HCT116 (cell line): ENCODE measurements at regions not wholly inside any gene's neighbourhood (a gene's known extent, or its start where the extent isn't known, plus 50 kb on each side); places are given as distances from the start of the nearest gene placed in this dataset.

Experiments used
- ATAC-seq: fragments of 200-7000 bp; cut with Tn5 transposase; 2 replicates; pipeline ENCODE4 v1.9.1; 2020; ENCODE audit warnings: mild to moderate bottlenecking, moderate library complexity
- BruUV-seq: library from RNA; stranded (reverse); fragments of 400-500 nt; replicated peaks from 2 replicates; lab custom pipeline; 2021; lab: Mats Ljungman, UMichigan
- CTCF ChIA-PET: fragments of 300-600 bp; sonication (Branson Sonifier 250); formaldehyde crosslinking; loops from one replicate; lab custom pipeline; 2021; ENCODE audit warnings: antibody characterized with exemption; lab: Charles Lee
- POLR2A ChIA-PET: fragments of 300-600, 350-600 bp; sonication (Branson Sonifier 250); formaldehyde crosslinking; loops from one replicate; lab custom pipeline; 2021; ENCODE audit warnings: antibody characterized with exemption; lab: Charles Lee
- RAD21 ChIA-PET, 2 experiments: fragments of 300-600 bp; sonication (Branson Sonifier 250); formaldehyde crosslinking; loops; one replicate each; lab custom pipeline; 2023; ENCODE audit warnings: low total read pairs in 2 of 2; ENCODE audit not compliant: uncharacterized antibody in 2 of 2, unreplicated experiment in 2 of 2, low non-redundant PET in 1 of 2; lab: Charles Lee
- DNase-seq: peaks from one replicate; pipeline ENCODE4 v3.0.0-alpha.2; 2010; ENCODE audit warnings: low read depth, low spot score
- H2AFZ ChIP-seq: fragments of 200-600 bp; shearing (Covaris generic), sonication (generic); 2 replicates; pipeline ENCODE4 v1.6.1; 2017; ENCODE audit warnings: low read depth, mixed run types, mixed read lengths, antibody characterized with exemption, low read length; ENCODE audit not compliant: poor library complexity, severe bottlenecking
- H3K27ac ChIP-seq: 2 replicates; pipeline ENCODE4 v1.5.1; 2012; ENCODE audit warnings: low read depth, low read length
- H3K27me3 ChIP-seq: fragments of 200-600 bp; sonication (generic); 2 replicates; pipeline ENCODE4 v1.6.1; 2016; ENCODE audit warnings: mixed run types, low read length, mixed read lengths; ENCODE audit not compliant: insufficient read depth
- H3K36me3 ChIP-seq, 2 experiments: fragments of 200-500 bp in 1 of 2; fragments of 200-600 bp in 1 of 2; sonication (Bioruptor generic) in 1 of 2; sonication (generic) in 1 of 2; 2 replicates each; pipeline versions ENCODE4 v1.5.1 to v1.6.1; 2014 to 2016; ENCODE audit warnings: low read length in 2 of 2, inconsistent platforms in 1 of 2, mixed read lengths in 1 of 2, mixed run types in 1 of 2; ENCODE audit not compliant: insufficient read depth in 2 of 2, control insufficient read depth in 1 of 2
- H3K4me1 ChIP-seq, 2 experiments: fragments of 200-600 bp in 1 of 2; sonication (generic) in 1 of 2; 2 replicates each; pipeline versions ENCODE4 v1.5.1 to v1.6.1; 2012 to 2017; ENCODE audit warnings: low read length in 2 of 2, inconsistent platforms in 1 of 2, mild to moderate bottlenecking in 1 of 2, mixed read lengths in 1 of 2, mixed run types in 1 of 2, moderate library complexity in 1 of 2; ENCODE audit not compliant: insufficient read depth in 2 of 2, control insufficient read depth in 1 of 2
- H3K4me2 ChIP-seq: fragments of 200-600 bp; sonication (generic); 2 replicates; pipeline ENCODE4 v1.6.1; 2017; ENCODE audit warnings: mixed run types, low read length, mixed read lengths
- H3K4me3 ChIP-seq, 2 experiments: fragments of 200-600 bp in 1 of 2; sonication (generic) in 1 of 2; replicated peaks in 1 of 2; 2 replicates each; pipeline ENCODE4 v1.5.1; 2011 to 2016; ENCODE audit warnings: low read length in 2 of 2, control low read depth in 1 of 2, low read depth in 1 of 2, mild to moderate bottlenecking in 1 of 2, mixed read lengths in 1 of 2, mixed run types in 1 of 2
- H3K79me2 ChIP-seq: fragments of 200-600 bp; sonication (generic); 2 replicates; pipeline ENCODE4 v1.6.1; 2017; ENCODE audit warnings: mild to moderate bottlenecking, mixed run types, low read length, moderate library complexity, mixed read lengths; ENCODE audit not compliant: insufficient read depth
- H3K9ac ChIP-seq: fragments of 200-600 bp; sonication (generic); 2 replicates; pipeline ENCODE4 v1.6.1; 2016; ENCODE audit warnings: low read length, mixed read lengths
- H3K9me2 ChIP-seq: fragments of 200-600 bp; sonication (generic), shearing (Covaris generic); 2 replicates; pipeline ENCODE4 v1.6.1; 2017; ENCODE audit warnings: mixed run types, mild to moderate bottlenecking, moderate library complexity; ENCODE audit not compliant: insufficient read depth
- H3K9me3 ChIP-seq, 2 experiments: fragments of 200-500 bp in 1 of 2; fragments of 200-600 bp in 1 of 2; sonication (Bioruptor generic) in 1 of 2; sonication (generic) in 1 of 2; 2 replicates each; pipeline ENCODE4 v1.6.1; 2014 to 2017; ENCODE audit warnings: low read length in 2 of 2, mixed read lengths in 2 of 2, inconsistent platforms in 1 of 2, low read depth in 1 of 2, mild to moderate bottlenecking in 1 of 2, mixed run types in 1 of 2, moderate library complexity in 1 of 2; ENCODE audit not compliant: control insufficient read depth in 1 of 2, insufficient read depth in 1 of 2
- H4K20me1 ChIP-seq: fragments of 200-600 bp; sonication (generic), shearing (Covaris generic); 2 replicates; pipeline ENCODE4 v1.6.1; 2017; ENCODE audit warnings: mixed run types, mild to moderate bottlenecking, moderate library complexity; ENCODE audit not compliant: insufficient read depth
- ATF3 ChIP-seq: IDR thresholded peaks from 2 replicates; pipeline ENCODE4 v1.6.1; 2012
- CBX3 ChIP-seq: IDR thresholded peaks from 2 replicates; pipeline ENCODE4 v1.6.1; 2012; ENCODE audit warnings: low read depth
- CEBPB ChIP-seq: IDR thresholded peaks from 2 replicates; pipeline ENCODE4 v1.6.1; 2012; ENCODE audit warnings: low read depth
- CTCF ChIP-seq, 3 experiments: fragments of 200-600 bp in 1 of 3; sonication (generic) in 1 of 3; IDR thresholded peaks in 2 of 3; conservative IDR thresholded peaks in 1 of 3; 2 replicates each; pipeline ENCODE4 v1.5.1; 2012 to 2017; ENCODE audit warnings: low read depth in 2 of 3, low read length in 2 of 3, antibody characterized with exemption in 1 of 3, borderline replicate concordance in 1 of 3, control low read depth in 1 of 3, mild to moderate bottlenecking in 1 of 3, mixed read lengths in 1 of 3, mixed run types in 1 of 3, moderate library complexity in 1 of 3; ENCODE audit not compliant: insufficient read depth in 1 of 3
- ELF1 ChIP-seq: IDR thresholded peaks from 2 replicates; pipeline ENCODE4 v1.6.1; 2012; ENCODE audit warnings: low read depth, borderline replicate concordance
- EZH2 ChIP-seq: fragments of 200-600 bp; sonication (generic); IDR thresholded peaks from 2 replicates; pipeline ENCODE4 v1.6.1; 2017; ENCODE audit warnings: antibody characterized with exemption, mixed run types
- EZH2phosphoT487 ChIP-seq: fragments of 200-600 bp; IDR thresholded peaks from 2 replicates; pipeline ENCODE4 v1.6.1; 2018; ENCODE audit warnings: antibody characterized with exemption, borderline replicate concordance
- FOSL1 ChIP-seq: IDR thresholded peaks from 2 replicates; pipeline ENCODE4 v1.6.1; 2012; ENCODE audit warnings: low read depth
- RAD21 ChIP-seq: IDR thresholded peaks from 2 replicates; pipeline ENCODE4 v1.6.1; 2012; ENCODE audit warnings: low read depth, mild to moderate bottlenecking
- SIN3A ChIP-seq: IDR thresholded peaks from 2 replicates; pipeline ENCODE4 v1.6.1; 2012; ENCODE audit warnings: low read depth
- SRF ChIP-seq: IDR thresholded peaks from 2 replicates; pipeline ENCODE4 v1.6.1; 2012; ENCODE audit warnings: low read depth
- TCF7L2 ChIP-seq: IDR thresholded peaks from 2 replicates; pipeline ENCODE4 v1.7.0; 2011; ENCODE audit warnings: borderline replicate concordance, inconsistent platforms; ENCODE audit not compliant: insufficient read depth, insufficient read length; ENCODE audit errors: extremely low read depth
- ZBTB33 ChIP-seq: IDR thresholded peaks from 2 replicates; pipeline ENCODE4 v1.6.1; 2011; ENCODE audit warnings: mild to moderate bottlenecking, low read length, moderate library complexity; ENCODE audit not compliant: insufficient replicate concordance; ENCODE audit errors: extremely low read depth
- ZFX ChIP-seq: fragments of 450-650 bp; IDR thresholded peaks from 2 replicates; pipeline ENCODE4 v1.6.1; 2017
- intact Hi-C: fragments of 100-400 bp; cut with micrococcal nuclease; formaldehyde crosslinking; loops from 2 replicates; pipeline ENCODE4 v1.10.0; 2022

GRCh38 chr3:30311781-30312180 lies 294.6 kb upstream of the TGFBR2 start:
- Histone ChIP-seq H3K4me2 (no peak overlapping the region), H3K27ac (no peak overlapping the region), H3K9me3 (no peaks in the 10 kb centered on the region), H2AFZ (peak overlapping the region; percentile 20), H3K4me3 (no peak overlapping the region), H4K20me1 (no peaks in the 10 kb centered on the region), H3K9ac (no peak overlapping the region), H3K9me2 (0 out of 2 replicates have a peak, but pooled peaks cover 5% of the 10 kb centered on the region), H3K27me3 (no peaks in the 10 kb centered on the region), H3K79me2 (no peaks in the 10 kb centered on the region), H3K36me3 (no peaks in the 10 kb centered on the region), H3K4me1 (no peaks in the 10 kb centered on the region)
- intact Hi-C loops = no loop called here
- RAD21 ChIA-PET = no interaction called here
- BruUV-seq = no TSS peak
- TF ChIP-seq CTCF (IDR thresholded peaks at IDR 0.05 in 2 of 3, conservative IDR thresholded peaks at IDR 0.05 in 1 of 3; ENCODE audit: borderline replicate concordance in 1 of 3, insufficient read depth in 1 of 3, low read depth in 2 of 3, low read length in 2 of 3) (no peak), RAD21 (no peak), EZH2 (no peak)
- DNase-seq = no peak
- POLR2A ChIA-PET = no interaction called here
- CTCF ChIA-PET = no interaction called here
- no peak for ATAC-seq

GRCh38 chr3:30313840-30314239 lies 292.6 kb upstream of the TGFBR2 start:
- ChIA-PET CTCF (no interaction called here), POLR2A (no interaction called here), RAD21 (no interaction called here)
- Histone ChIP-seq H3K9ac (no peak overlapping the region), H3K4me3 (no peak overlapping the region), H4K20me1 (no peaks in the 10 kb centered on the region), H3K9me2 (0 out of 2 replicates have a peak, but pooled peaks cover 5% of the 10 kb centered on the region), H3K36me3 (no peaks in the 10 kb centered on the region), H3K9me3 (no peaks in the 10 kb centered on the region), H3K79me2 (no peaks in the 10 kb centered on the region), H2AFZ (no peak overlapping the region), H3K4me1 (no peaks in the 10 kb centered on the region), H3K4me2 (no peak overlapping the region), H3K27me3 (no peaks in the 10 kb centered on the region), H3K27ac (no peak overlapping the region)
- BruUV-seq = no TSS peak
- intact Hi-C loops = no loop called here
- no peak for DNase-seq
- no peak for ATAC-seq
- TF ChIP-seq CTCF (IDR thresholded peaks at IDR 0.05 in 2 of 3, conservative IDR thresholded peaks at IDR 0.05 in 1 of 3; ENCODE audit: borderline replicate concordance in 1 of 3, insufficient read depth in 1 of 3, low read depth in 2 of 3, low read length in 2 of 3) (no peak), ATF3 (no peak), EZH2 (no peak), CEBPB (no peak), EZH2phosphoT487 (no peak), FOSL1 (no peak), SRF (no peak), ZFX (no peak), TCF7L2 (no peak), ZBTB33 (no peak), ELF1 (no peak), SIN3A (no peak), CBX3 (no peak)
